Body of pancreas (tissue), 4 donors: ENCODE measurements at regions not wholly inside any gene's neighbourhood (a gene's known extent, or its start where the extent isn't known, plus 50 kb on each side); places are given as distances from the start of the nearest gene placed in this dataset.
A peak's percentile ranks its signal among the peaks of the same experiment; 100 is the strongest.

Experiments used
- ATAC-seq: fragments of 150-250 bp; one replicate; pipeline ENCODE4 v1.9.1; 2016
- DNase-seq, 4 donors: peaks; one replicate each; pipeline ENCODE4 v3.0.0-alpha.2; 2019
- H3K27ac ChIP-seq, 4 donors: fragments of 200-600 bp; sonication (generic); 1 replicate in 3 of 4; 2 replicates in 1 of 4; pipeline versions ENCODE4 v1.5.1 to v1.6.1; 2016 to 2019; ENCODE audit warnings: mild to moderate bottlenecking in 1 of 4, mixed read lengths in 1 of 4, moderate library complexity in 1 of 4
- H3K27me3 ChIP-seq, 2 donors: fragments of 200-600 bp; sonication (generic); one replicate each; pipeline ENCODE4 v1.6.0; 2016; ENCODE audit warnings: mild to moderate bottlenecking in 1 of 2
- H3K36me3 ChIP-seq, 2 donors: fragments of 200-600 bp; sonication (generic); replicated peaks in 1 of 2; 2 replicates each; pipeline ENCODE4 v1.5.1; 2016; ENCODE audit warnings: low read depth in 2 of 2; ENCODE audit not compliant: insufficient read depth in 1 of 2
- H3K4me1 ChIP-seq: fragments of 200-600 bp; sonication (generic); one replicate; pipeline ENCODE4 v1.6.0; 2016
- H3K4me3 ChIP-seq, 2 donors: fragments of 200-600 bp; sonication (generic); 1 replicate in 1 of 2; 2 replicates in 1 of 2; pipeline ENCODE4 v1.5.1; 2016 to 2019
- H3K9me3 ChIP-seq, 3 donors: fragments of 200-600 bp; sonication (generic); 1 replicate in 2 of 3; 2 replicates in 1 of 3; pipeline ENCODE4 v1.5.1; 2016
- CTCF ChIP-seq, 7 experiments: fragments of 450-650 bp in 4 of 7; fragments of 200-600 bp in 3 of 7; sonication (generic) in 3 of 7; IDR thresholded peaks; one replicate each; pipeline ENCODE4 v1.5.1; 2016 to 2019; ENCODE audit warnings: antibody characterized with exemption in 7 of 7
- POLR2A ChIP-seq, 3 donors: fragments of 450-650 bp; IDR thresholded peaks; one replicate each; pipeline ENCODE4 v1.6.1; 2016; ENCODE audit warnings: antibody characterized with exemption in 3 of 3, mild to moderate bottlenecking in 2 of 3
- WGBS, 2 donors: methylation state at CpG; one replicate each; pipeline ENCODE4 v1.1.5; 2017; 5-methylcytosine and 5-hydroxymethylcytosine counted together
- intact Hi-C: fragments of 100-400 bp; cut with DNase I; formaldehyde crosslinking; loops from one replicate; pipeline ENCODE4 v1.15.1; 2023

GRCh38 chr12:24738441-24738840, 210.5 kb downstream of the BCAT1 start:
- WGBS, 2 donors: 53 to 56% methylated on average over 2 of the region's 2 CpGs
- Histone ChIP-seq H3K36me3 (no peaks in the 10 kb centered on the region), H3K27me3 (no peaks in the 10 kb centered on the region), H3K4me3 (no peak overlapping the region), H3K4me1 (peaks cover 4% of the 10 kb centered on the region), H3K9me3 (no peaks in the 10 kb centered on the region), H3K27ac (no peak overlapping the region)
- TF ChIP-seq CTCF (IDR thresholded peaks at IDR 0.05) (no peak), POLR2A (IDR thresholded peaks at IDR 0.05) (no peak)
- ATAC-seq: no peak
- intact Hi-C loops: no loop called here
- no peak for DNase-seq

- intact Hi-C loops: no loop called here
- DNase-seq (no peak), ATAC-seq (no peak)
- H3K27me3 ChIP-seq: no peaks in the 10 kb centered on the region
- no peaks in the 10 kb centered on the region for H3K4me1 ChIP-seq
- no peaks in the 10 kb centered on the region for H3K36me3 ChIP-seq
- no peaks in the 10 kb centered on the region for H3K9me3 ChIP-seq
- 86 to 95% methylated on average over 1 of the region's 1 CpG for WGBS, 2 donors
- TF ChIP-seq CTCF (IDR thresholded peaks at IDR 0.05): no peak
- no peak for TF ChIP-seq POLR2A (IDR thresholded peaks at IDR 0.05)
- H3K4me3 ChIP-seq: no peak overlapping the region
- H3K27ac ChIP-seq: no peak overlapping the region
These were observed 217.3 kb downstream of the BCAT1 start for GRCh38 chr12:24731596-24731995.

GRCh38 chr12:24730489-24730896, 218.4 kb downstream of the BCAT1 start:
- TF ChIP-seq CTCF (IDR thresholded peaks at IDR 0.05): no peak
- Histone ChIP-seq H3K36me3 (no peaks in the 10 kb centered on the region), H3K9me3 (no peaks in the 10 kb centered on the region), H3K27ac (no peak overlapping the region), H3K27me3 (no peaks in the 10 kb centered on the region), H3K4me1 (no peaks in the 10 kb centered on the region), H3K4me3 (no peak overlapping the region)
- no peak for ATAC-seq
- 55 to 83% methylated on average over 1 of the region's 1 CpG for WGBS, 2 donors
- intact Hi-C loops: no loop called here
- DNase-seq: no peak

- intact Hi-C loops: no loop called here
- no peak overlapping the region for H3K4me3 ChIP-seq
- H3K27me3 ChIP-seq: no peaks in the 10 kb centered on the region
- no peaks in the 10 kb centered on the region for H3K4me1 ChIP-seq
- no peaks in the 10 kb centered on the region for H3K36me3 ChIP-seq
- DNase-seq (no peak), ATAC-seq (no peak)
- H3K27ac ChIP-seq: no peak overlapping the region
- WGBS, 2 donors: 83 to 90% methylated on average over 3 of the region's 3 CpGs
- H3K9me3 ChIP-seq: no peaks in the 10 kb centered on the region
- TF ChIP-seq CTCF (IDR thresholded peaks at IDR 0.05) (no peak), POLR2A (IDR thresholded peaks at IDR 0.05) (no peak)
These were observed 220.1 kb downstream of the BCAT1 start for GRCh38 chr12:24728826-24729225.

GRCh38 chr12:24728366-24728765, 220.5 kb downstream of the BCAT1 start:
- H3K27me3 ChIP-seq: no peaks in the 10 kb centered on the region
- ATAC-seq (no peak), DNase-seq (no peak)
- TF ChIP-seq CTCF (IDR thresholded peaks at IDR 0.05) (peak in 4 of 7 experiments; percentile 13 to 33 (median 27)), POLR2A (IDR thresholded peaks at IDR 0.05) (no peak)
- H3K4me3 ChIP-seq: no peak overlapping the region
- H3K36me3 ChIP-seq: no peaks in the 10 kb centered on the region
- intact Hi-C loops: no loop called here
- H3K9me3 ChIP-seq: no peaks in the 10 kb centered on the region
- no peak overlapping the region for H3K27ac ChIP-seq
- no peaks in the 10 kb centered on the region for H3K4me1 ChIP-seq
